HG02885 (cell line): ENCODE measurements at regions not wholly inside any gene's neighbourhood (a gene's known extent, or its start where the extent isn't known, plus 50 kb on each side); places are given as distances from the start of the nearest gene placed in this dataset.
A peak's percentile ranks its signal among the peaks of the same experiment; 100 is the strongest.

ENCODE experiments used
- ATAC-seq: cut with Tn5 transposase; IDR thresholded peaks from one replicate; pipeline ENCODE4 v1.9.1; 2021; ENCODE audit warnings: mild to moderate bottlenecking; ENCODE audit not compliant: unreplicated experiment, poor library complexity

- ATAC-seq = no peak
Observed at GRCh38 chr3:150306906-150307305, 101.2 kb upstream of the TSC22D2 start.

- ATAC-seq = no peak
Observed at GRCh38 chr3:150306083-150306482, 102.0 kb upstream of the TSC22D2 start.

- peak; percentile 79 for ATAC-seq
Observed at GRCh38 chr3:150303768-150304167, 104.3 kb upstream of the TSC22D2 start.

- no peak for ATAC-seq
Observed at GRCh38 chr3:150302246-150302645, 105.9 kb upstream of the TSC22D2 start.

- ATAC-seq = no peak
Observed at GRCh38 chr3:150300852-150301517, 107.1 kb upstream of the TSC22D2 start.

GRCh38 chr3:150300388-150300787 is 107.7 kb upstream of the TSC22D2 start:
- no peak for ATAC-seq

GRCh38 chr3:150299201-150299600 is 108.9 kb upstream of the TSC22D2 start:
- no peak for ATAC-seq

GRCh38 chr3:150296966-150297365 is 111.1 kb upstream of the TSC22D2 start:
- ATAC-seq = no peak

GRCh38 chr3:150296123-150296735 is 111.9 kb upstream of the TSC22D2 start:
- no peak for ATAC-seq

GRCh38 chr3:150293401-150294001 is 114.6 kb upstream of the TSC22D2 start:
- ATAC-seq = no peak

- no peak for ATAC-seq
Observed at GRCh38 chr3:150292891-150293290, 115.2 kb upstream of the TSC22D2 start.

- ATAC-seq = no peak
Observed at GRCh38 chr3:150291515-150291914, 116.6 kb upstream of the TSC22D2 start.

GRCh38 chr3:150286390-150287147 is 121.5 kb upstream of the TSC22D2 start:
- ATAC-seq = peak; percentile 78

GRCh38 chr3:150285601-150286000 is 122.5 kb upstream of the TSC22D2 start:
- no peak for ATAC-seq

GRCh38 chr3:150278843-150279381 is 129.2 kb upstream of the TSC22D2 start:
- no peak for ATAC-seq

GRCh38 chr3:150278195-150278594 is 129.9 kb upstream of the TSC22D2 start:
- no peak for ATAC-seq

- no peak for ATAC-seq
Observed at GRCh38 chr3:150277444-150277843, 130.7 kb upstream of the TSC22D2 start.

- ATAC-seq = no peak
Observed at GRCh38 chr3:150275941-150276340, 132.2 kb upstream of the TSC22D2 start.

GRCh38 chr3:150274372-150274771 is 133.7 kb upstream of the TSC22D2 start:
- ATAC-seq = no peak

- ATAC-seq = no peak
Observed at GRCh38 chr3:150273396-150273795, 134.7 kb upstream of the TSC22D2 start.

- ATAC-seq = no peak
Observed at GRCh38 chr3:150271591-150271960, 136.5 kb upstream of the TSC22D2 start.
